ENCODE measurements at regions not wholly inside any gene's neighbourhood (a gene's known extent, or its start where the extent isn't known, plus 50 kb on each side); places are given as distances from the start of the nearest gene placed in this dataset.
A peak's percentile ranks its signal among the peaks of the same experiment; 100 is the strongest.
"Not testable (repeated sequence)": the region's sequence is repeated elsewhere in the genome, so short reads cannot be mapped to it uniquely, and the experiment has no call there.

- ChIA-PET POLR2A (ENCODE audit: low non-redundant PET) (no interaction called here), CTCF (no interaction called here)
- DNase-seq (ENCODE audit: low spot score), result peak; percentile 2
- H3K27ac ChIP-seq, result no peak overlapping the region
- no peak for TF ChIP-seq CTCF (conservative IDR thresholded peaks at IDR 0.05; ENCODE audit: low read depth)
These were observed 136.0 kb upstream of the PTPRG start for GRCh38 chr3:61425356-61425755.

GRCh38 chr3:61429106-61429505, 132.3 kb upstream of the PTPRG start:
- ChIA-PET POLR2A (ENCODE audit: low non-redundant PET) (no interaction called here), CTCF (no interaction called here)
- DNase-seq (ENCODE audit: low spot score), result no peak
- no peak overlapping the region for H3K27ac ChIP-seq
- no peak for TF ChIP-seq CTCF (conservative IDR thresholded peaks at IDR 0.05; ENCODE audit: low read depth)

- CTCF ChIA-PET, result not testable (repeated sequence)
These were observed 126.5 kb upstream of the PTPRG start for GRCh38 chr3:61434901-61435300.

GRCh38 chr3:61435361-61435760, 126.0 kb upstream of the PTPRG start:
- CTCF ChIA-PET, result interaction anchor here (0.6 kb wide), 1 partner anchor 18 kb away, joined by 3 read pairs; no protein-coding TSS in a partner anchor
- POLR2A ChIA-PET (ENCODE audit: low non-redundant PET); DNase-seq (ENCODE audit: low spot score); H3K27ac ChIP-seq: not testable (repeated sequence)

More at GRCh38 chr3:61434901-61435300, 126.5 kb upstream of the PTPRG start:
- H3K27ac ChIP-seq; DNase-seq (ENCODE audit: low spot score); POLR2A ChIA-PET (ENCODE audit: low non-redundant PET): not testable (repeated sequence)

- TF ChIP-seq CTCF (conservative IDR thresholded peaks at IDR 0.05; ENCODE audit: low read depth), result no peak
- ChIA-PET POLR2A (ENCODE audit: low non-redundant PET) (no interaction called here), CTCF (no interaction called here)
- DNase-seq (ENCODE audit: low spot score), result no peak
- no peak overlapping the region for H3K27ac ChIP-seq
These were observed 122.9 kb upstream of the PTPRG start for GRCh38 chr3:61438253-61439121.

- ChIA-PET CTCF (no interaction called here), POLR2A (ENCODE audit: low non-redundant PET) (no interaction called here)
- H3K27ac ChIP-seq, result no peak overlapping the region
- TF ChIP-seq CTCF (conservative IDR thresholded peaks at IDR 0.05; ENCODE audit: low read depth), result no peak
- DNase-seq (ENCODE audit: low spot score), result no peak
These were observed 122.3 kb upstream of the PTPRG start for GRCh38 chr3:61439122-61439458.

- POLR2A ChIA-PET (ENCODE audit: low non-redundant PET), result no interaction called here
- no peak for DNase-seq (ENCODE audit: low spot score)
- H3K27ac ChIP-seq, result no peak overlapping the region
- CTCF ChIA-PET, result no interaction called here
- no peak for TF ChIP-seq CTCF (conservative IDR thresholded peaks at IDR 0.05; ENCODE audit: low read depth)
These were observed 118.7 kb upstream of the PTPRG start for GRCh38 chr3:61442696-61443095.
